HUES48 (cell line): ENCODE measurements at regions not wholly inside any gene's neighbourhood (a gene's known extent, or its start where the extent isn't known, plus 50 kb on each side); places are given as distances from the start of the nearest gene placed in this dataset.

Source experiments
- H3K27ac ChIP-seq: one replicate; pipeline ENCODE4 v1.7.0; 2013; ENCODE audit warnings: low read depth, low read length, inconsistent platforms
- H3K27me3 ChIP-seq: 2 replicates; pipeline ENCODE4 v1.6.1; 2013; ENCODE audit warnings: mild to moderate bottlenecking, low read length; ENCODE audit not compliant: control insufficient read depth, insufficient read depth
- H3K36me3 ChIP-seq: 2 replicates; pipeline ENCODE4 v1.6.1; 2013; ENCODE audit warnings: low read length; ENCODE audit not compliant: control insufficient read depth, insufficient read depth
- H3K4me1 ChIP-seq: 2 replicates; pipeline ENCODE4 v1.6.1; 2013; ENCODE audit warnings: mild to moderate bottlenecking, low read length; ENCODE audit not compliant: control insufficient read depth, insufficient read depth
- H3K4me3 ChIP-seq: 2 replicates; pipeline ENCODE4 v1.5.1; 2013; ENCODE audit warnings: mild to moderate bottlenecking, low read depth, low read length
- H3K9ac ChIP-seq: 2 replicates; pipeline ENCODE4 v1.6.1; 2013; ENCODE audit warnings: mild to moderate bottlenecking, low read depth, low read length, moderate library complexity
- H3K9me3 ChIP-seq: 2 replicates; pipeline ENCODE4 v1.6.1; 2013; ENCODE audit warnings: low read length; ENCODE audit not compliant: control insufficient read depth, insufficient read depth

DNA sequence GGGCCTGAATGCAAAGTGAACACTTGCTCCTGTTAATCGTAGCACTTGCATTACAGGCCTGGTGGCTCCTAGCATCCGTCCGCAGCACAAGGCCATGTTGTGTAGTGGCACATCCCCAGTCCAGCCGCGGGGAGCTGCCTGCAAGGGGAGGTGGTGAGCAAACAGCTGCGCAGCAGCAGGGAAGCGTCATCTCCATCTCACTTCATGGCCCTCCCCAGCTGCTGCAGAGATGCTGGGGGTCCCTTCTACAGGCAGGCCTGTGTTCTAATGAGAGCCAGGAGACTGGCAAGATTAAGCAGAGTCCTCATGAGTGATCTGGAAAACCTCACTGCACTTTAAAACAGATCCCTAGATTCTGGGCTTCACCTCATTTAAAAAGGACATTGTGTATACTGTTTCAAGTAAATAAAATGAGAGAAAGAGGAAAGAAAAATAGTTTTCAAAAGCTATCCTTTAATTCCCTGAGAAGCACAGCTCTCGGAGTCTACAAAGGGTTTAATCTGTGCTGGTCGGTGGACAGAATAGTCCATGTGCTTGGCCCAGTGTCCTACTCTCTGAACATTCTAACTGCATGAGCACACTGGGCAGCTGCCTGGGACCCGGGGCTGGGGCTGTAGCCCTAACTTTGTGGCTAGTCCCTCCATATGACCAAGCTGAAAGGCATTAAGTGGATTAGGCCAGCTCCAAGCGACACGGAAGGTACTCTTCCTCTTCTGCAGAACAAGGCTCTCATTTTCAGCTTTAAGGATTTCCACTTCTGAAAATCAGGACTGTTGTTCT lies 125.8 kb downstream of the LY86 start:
- no peaks in the 10 kb centered on the region for H3K36me3 ChIP-seq
- no peak overlapping the region for H3K9ac ChIP-seq
- peaks cover 17% of the 10 kb centered on the region for H3K4me1 ChIP-seq
- H3K27ac ChIP-seq = no peak overlapping the region
- no peaks in the 10 kb centered on the region for H3K9me3 ChIP-seq
- H3K27me3 ChIP-seq = no peaks in the 10 kb centered on the region
- no peak overlapping the region for H3K4me3 ChIP-seq

DNA sequence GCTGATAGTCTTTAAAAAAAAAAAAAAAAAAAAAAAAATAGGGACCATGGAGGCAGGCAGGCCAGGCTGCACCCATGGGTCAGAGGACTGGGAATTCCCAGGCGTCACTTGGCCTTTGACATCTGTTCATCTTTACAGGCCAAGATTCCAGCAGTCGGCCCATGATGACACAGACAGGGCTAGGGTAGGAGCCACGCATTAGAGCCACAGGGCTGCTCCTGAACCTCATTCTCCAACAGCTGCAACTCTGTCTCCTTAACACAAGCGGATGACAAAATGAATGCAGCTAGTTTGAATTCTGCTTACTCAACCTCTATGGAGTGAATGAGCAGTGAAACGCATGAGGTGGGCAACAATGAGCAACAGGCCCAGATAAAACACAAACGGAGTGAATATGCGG lies 126.4 kb downstream of the LY86 start:
- Histone ChIP-seq H3K9ac (no peak overlapping the region), H3K27me3 (no peaks in the 10 kb centered on the region), H3K36me3 (no peaks in the 10 kb centered on the region), H3K27ac (no peak overlapping the region), H3K4me3 (no peak overlapping the region), H3K9me3 (no peaks in the 10 kb centered on the region), H3K4me1 (peaks cover 17% of the 10 kb centered on the region)

DNA sequence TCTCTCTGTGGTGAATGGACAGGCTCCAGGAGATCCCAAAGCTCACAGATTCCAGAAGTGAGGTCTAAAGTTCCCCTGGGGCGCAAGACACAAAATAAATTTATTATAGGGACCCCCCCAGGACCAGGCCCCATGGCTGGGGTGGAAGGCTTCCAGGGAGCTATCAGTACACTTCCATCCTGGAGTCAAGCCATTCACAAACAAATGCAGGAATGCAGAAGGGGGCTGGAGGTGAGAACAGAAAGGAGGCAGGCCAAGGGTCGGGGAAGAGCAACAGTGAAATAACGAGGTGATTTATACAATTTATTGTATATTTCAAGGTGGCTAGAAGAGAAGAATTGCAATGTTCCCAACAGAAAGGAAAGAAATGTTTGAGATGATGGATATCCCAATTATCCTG lies 126.9 kb downstream of the LY86 start:
- Histone ChIP-seq H3K9me3 (no peaks in the 10 kb centered on the region), H3K4me3 (no peak overlapping the region), H3K9ac (no peak overlapping the region), H3K36me3 (no peaks in the 10 kb centered on the region), H3K27ac (no peak overlapping the region), H3K4me1 (peaks cover 17% of the 10 kb centered on the region), H3K27me3 (no peaks in the 10 kb centered on the region)

DNA sequence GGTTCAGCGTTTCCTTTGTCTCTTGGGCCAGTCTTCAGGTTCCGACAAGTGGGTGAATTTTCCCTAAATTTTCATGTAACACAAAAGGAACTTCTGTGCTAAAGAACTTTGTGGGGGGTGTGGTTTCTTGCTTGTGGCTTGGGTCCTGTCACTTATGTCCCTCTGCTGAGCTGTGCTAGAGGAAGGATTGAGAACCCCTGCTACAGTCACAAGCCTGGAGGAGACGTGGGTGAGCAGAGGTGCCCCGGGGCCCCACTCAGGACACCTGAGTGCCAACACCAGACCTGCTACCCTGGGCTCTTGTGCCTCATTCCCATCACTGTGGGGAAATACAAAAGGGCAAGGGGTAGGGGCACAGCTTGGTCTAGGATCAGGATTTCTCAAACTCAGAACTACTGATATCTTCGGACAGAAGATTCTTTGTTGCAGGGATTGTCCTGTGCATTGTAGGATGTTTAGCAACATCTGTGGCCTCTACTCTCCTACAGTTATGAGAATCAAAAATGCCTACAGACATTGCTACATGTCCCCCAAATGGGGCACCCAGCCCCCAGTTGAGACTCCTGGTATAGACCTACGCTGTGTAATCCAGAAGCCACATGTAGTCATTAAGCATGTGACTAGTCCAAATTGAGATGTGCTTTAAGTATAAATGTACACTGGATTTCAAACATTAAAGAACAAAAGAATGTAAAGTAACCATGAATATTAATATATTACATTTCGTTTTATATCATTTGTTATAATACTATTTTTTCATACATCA lies 128.7 kb downstream of the LY86 start:
- Histone ChIP-seq H3K36me3 (no peaks in the 10 kb centered on the region), H3K9ac (no peak overlapping the region), H3K4me1 (peaks cover 17% of the 10 kb centered on the region), H3K4me3 (no peak overlapping the region), H3K27me3 (no peaks in the 10 kb centered on the region), H3K9me3 (no peaks in the 10 kb centered on the region), H3K27ac (no peak overlapping the region)

DNA sequence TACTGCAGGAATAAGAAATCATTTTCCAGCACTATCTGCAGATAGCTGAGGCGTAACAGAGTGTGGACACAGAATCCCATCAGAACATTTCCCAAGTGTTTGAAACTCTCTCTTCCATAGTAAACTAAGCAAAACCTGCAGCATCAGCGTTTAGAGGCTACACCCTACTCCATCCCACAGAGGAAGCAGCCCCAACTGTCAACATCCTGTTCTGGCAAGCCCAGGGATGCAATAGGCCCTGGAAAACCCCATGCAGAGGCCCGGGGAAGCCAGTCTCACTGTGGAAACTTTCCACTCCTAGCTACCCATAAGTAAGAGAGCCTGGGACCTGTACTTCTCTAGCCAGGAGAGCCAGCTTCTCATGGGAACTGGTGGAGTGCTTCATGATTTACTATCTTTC lies 129.4 kb downstream of the LY86 start:
- no peaks in the 10 kb centered on the region for H3K36me3 ChIP-seq
- no peak overlapping the region for H3K4me3 ChIP-seq
- H3K9me3 ChIP-seq = no peaks in the 10 kb centered on the region
- no peaks in the 10 kb centered on the region for H3K27me3 ChIP-seq
- H3K9ac ChIP-seq = no peak overlapping the region
- no peak overlapping the region for H3K27ac ChIP-seq
- peaks cover 16% of the 10 kb centered on the region for H3K4me1 ChIP-seq

DNA sequence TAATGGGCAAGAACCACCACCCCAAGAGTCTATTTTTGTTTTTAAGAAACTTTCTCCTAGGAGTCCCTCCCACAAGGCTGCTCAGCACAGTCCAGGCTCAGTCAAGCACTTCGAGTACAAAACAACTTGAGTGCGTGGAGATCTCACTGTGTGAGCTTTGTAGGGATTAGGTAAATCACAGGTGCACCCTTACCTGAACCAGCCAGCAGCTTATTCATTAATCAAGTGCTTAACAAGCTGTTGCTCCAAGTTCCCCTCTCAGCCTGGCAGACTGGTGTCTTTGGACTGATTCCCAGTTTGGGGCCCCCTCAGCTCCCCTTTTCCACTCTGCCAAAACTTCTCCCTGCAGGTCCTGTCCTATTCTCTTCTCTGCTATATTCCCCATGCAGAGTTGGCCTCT lies 133.1 kb downstream of the LY86 start:
- H3K4me1 ChIP-seq = peaks cover 31% of the 10 kb centered on the region
- no peaks in the 10 kb centered on the region for H3K36me3 ChIP-seq
- peaks cover 17% of the 10 kb centered on the region for H3K27me3 ChIP-seq
- H3K4me3 ChIP-seq = no peak overlapping the region
- H3K9me3 ChIP-seq = no peaks in the 10 kb centered on the region
- H3K27ac ChIP-seq = no peak overlapping the region
- H3K9ac ChIP-seq = no peak overlapping the region

DNA sequence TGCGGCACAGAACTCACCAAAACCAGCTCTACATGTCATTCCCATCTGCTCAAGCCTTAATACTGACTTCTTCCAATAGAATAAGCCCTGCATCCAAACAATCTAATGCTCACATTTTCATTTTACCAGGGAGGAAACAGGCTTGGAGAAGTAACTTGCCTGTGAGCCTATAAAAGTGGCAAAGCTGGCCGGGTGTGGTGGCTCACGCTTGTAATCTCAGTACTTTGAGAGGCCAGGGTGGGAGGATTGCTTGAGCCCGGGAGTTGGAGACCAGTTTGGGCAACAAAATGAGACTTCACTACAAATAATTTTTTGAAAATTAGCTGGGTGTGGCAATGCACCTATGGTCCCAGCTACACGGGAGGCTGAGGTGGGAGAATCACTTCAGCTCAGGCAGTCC lies 133.7 kb downstream of the LY86 start:
- Histone ChIP-seq H3K27me3 (peaks cover 18% of the 10 kb centered on the region), H3K9ac (no peak overlapping the region), H3K27ac (no peak overlapping the region), H3K4me3 (no peak overlapping the region), H3K9me3 (no peaks in the 10 kb centered on the region), H3K36me3 (no peaks in the 10 kb centered on the region), H3K4me1 (peaks cover 31% of the 10 kb centered on the region)

DNA sequence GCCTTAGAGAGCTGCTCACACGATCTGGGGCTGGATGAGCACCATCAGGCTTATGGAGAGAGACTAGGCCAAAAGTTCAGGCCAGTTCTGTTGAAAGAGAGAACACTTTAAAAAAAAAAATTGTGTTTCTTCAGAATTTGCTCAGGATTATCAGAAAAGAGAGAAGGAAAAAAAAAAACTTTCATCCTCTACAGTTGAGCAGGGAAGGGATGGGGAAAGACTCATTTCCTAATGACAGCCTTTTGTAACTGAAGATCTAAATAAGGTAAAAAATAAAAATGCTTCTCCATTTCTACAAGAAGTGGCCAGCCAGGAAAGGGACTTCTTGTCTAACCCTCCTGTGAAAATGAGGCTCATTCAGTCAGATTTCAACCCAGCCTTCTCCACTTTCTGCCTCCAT lies 134.8 kb downstream of the LY86 start:
- no peaks in the 10 kb centered on the region for H3K36me3 ChIP-seq
- H3K4me3 ChIP-seq = no peak overlapping the region
- H3K27ac ChIP-seq = peak overlapping the region; percentile 76
- peaks cover 18% of the 10 kb centered on the region for H3K27me3 ChIP-seq
- no peak overlapping the region for H3K9ac ChIP-seq
- H3K4me1 ChIP-seq = peaks cover 36% of the 10 kb centered on the region
- no peaks in the 10 kb centered on the region for H3K9me3 ChIP-seq

DNA sequence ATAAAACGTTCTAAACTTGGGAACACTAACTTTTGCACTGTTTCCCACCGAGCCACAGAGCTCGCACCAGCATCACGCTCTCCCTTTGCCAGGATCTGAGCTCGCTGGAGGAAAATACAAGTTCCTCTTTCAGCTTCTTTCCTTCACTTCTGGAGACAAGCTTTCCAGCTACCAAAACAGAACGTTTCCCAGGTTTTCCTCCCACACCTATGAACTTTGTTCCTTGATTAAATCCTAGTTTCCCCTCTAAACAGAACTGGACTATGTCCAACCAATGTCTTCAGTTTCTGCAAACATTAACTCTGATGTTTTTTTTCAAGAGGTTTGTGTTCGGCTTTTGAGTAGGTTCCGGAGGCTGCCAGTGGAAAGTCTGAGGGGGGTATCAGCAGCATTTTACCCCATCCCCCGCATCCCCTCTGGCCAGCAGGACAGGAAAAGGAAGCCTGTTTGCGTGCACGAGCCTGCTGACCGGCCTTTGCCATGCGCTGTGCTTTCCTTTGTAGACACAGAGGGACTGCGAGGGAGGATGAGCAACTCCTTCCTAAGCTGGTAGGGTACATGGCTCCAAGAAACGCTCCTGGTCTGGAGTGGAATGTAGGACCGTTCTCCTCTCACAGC lies 135.5 kb downstream of the LY86 start:
- H3K4me3 ChIP-seq = peak overlapping the region; percentile 41; the same call in 1 of the 2 replicates

DNA sequence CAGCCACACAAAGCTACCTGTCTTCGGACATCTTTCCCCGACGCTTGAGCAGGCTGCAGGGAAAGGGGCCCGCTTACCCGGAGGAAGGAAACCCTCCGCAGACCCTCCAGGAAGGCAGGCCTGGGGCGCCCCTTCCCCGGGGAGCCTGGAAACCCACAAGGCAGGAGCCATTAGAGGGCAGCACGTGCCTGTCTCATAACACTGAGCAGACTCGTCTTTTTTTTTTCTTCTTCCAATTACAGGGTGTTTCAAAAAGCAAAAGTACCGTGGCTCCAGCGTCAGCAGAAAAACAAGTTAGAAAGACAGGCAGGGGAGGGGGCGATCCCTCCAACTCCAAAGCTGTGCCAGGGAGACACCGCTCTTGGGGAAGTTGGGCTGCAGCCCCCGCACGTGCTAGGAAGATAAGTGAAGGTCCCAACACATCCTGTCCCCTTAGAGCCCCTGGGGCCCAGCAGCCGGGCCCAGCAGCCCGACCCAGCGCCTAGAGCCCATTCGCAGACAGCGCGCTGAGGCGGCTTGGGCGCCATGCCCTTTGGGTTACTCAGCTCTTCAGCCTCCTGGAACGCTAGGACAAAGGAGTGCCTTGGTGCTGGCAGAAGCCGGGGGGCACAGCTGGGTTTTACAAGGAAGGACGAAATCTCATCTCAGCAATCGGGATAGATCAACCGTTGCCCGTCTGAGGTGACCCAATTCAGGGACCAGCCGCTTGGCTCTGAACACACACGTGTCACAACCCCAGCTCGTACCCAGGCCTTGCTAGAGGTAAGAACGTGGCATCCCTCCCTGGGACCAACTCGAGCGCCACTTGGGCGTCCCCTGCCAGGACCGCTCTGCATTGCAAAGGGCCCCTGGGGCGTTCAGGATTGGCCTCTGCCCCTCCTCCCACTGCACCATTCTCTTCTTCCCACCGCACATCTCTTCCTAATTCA lies 136.3 kb downstream of the LY86 start:
- Histone ChIP-seq H3K4me1 (peaks cover 38% of the 10 kb centered on the region), H3K27ac (peak overlapping the region; percentile 76), H3K36me3 (no peaks in the 10 kb centered on the region), H3K27me3 (peaks cover 18% of the 10 kb centered on the region), H3K9me3 (no peaks in the 10 kb centered on the region), H3K4me3 (peak overlapping the region; percentile 43), H3K9ac (peak overlapping the region; percentile 73)

More for the DNA sequence above, 135.5 kb downstream of the LY86 start:
- Histone ChIP-seq H3K27ac (peak overlapping the region; percentile 76), H3K36me3 (no peaks in the 10 kb centered on the region), H3K9me3 (no peaks in the 10 kb centered on the region), H3K27me3 (peaks cover 18% of the 10 kb centered on the region), H3K4me1 (peaks cover 38% of the 10 kb centered on the region), H3K9ac (peak overlapping the region; percentile 73)
